A673 (cell line): ENCODE measurements at regions not wholly inside any gene's neighbourhood (a gene's known extent, or its start where the extent isn't known, plus 50 kb on each side); places are given as distances from the start of the nearest gene placed in this dataset.
A peak's percentile ranks its signal among the peaks of the same experiment; 100 is the strongest.

Experiments
- BruUV-seq: library from RNA; stranded (reverse); fragments of 400-500 nt; replicated peaks from 2 replicates; lab custom pipeline; 2021; lab: Mats Ljungman, UMichigan
- CTCF ChIA-PET: fragments of 300-600 bp; sonication (Branson Sonifier 250); formaldehyde crosslinking; loops from one replicate; lab custom pipeline; 2022; ENCODE audit warnings: antibody characterized with exemption; lab: Charles Lee
- POLR2A ChIA-PET: fragments of 300-600 bp; sonication (Branson Sonifier 250); formaldehyde crosslinking; loops from one replicate; lab custom pipeline; 2022; ENCODE audit warnings: antibody characterized with exemption; ENCODE audit not compliant: low non-redundant PET; lab: Charles Lee
- DNase-seq: peaks from one replicate; pipeline ENCODE4 v3.0.0-alpha.2; 2015; ENCODE audit warnings: low spot score
- H3K27ac ChIP-seq: fragments of 200-600 bp; sonication (generic); 2 replicates; pipeline ENCODE4 v1.5.1; 2016; ENCODE audit warnings: mixed run types, low read depth, mild to moderate bottlenecking, mixed read lengths, antibody characterized with exemption, low read length; ENCODE audit not compliant: poor library complexity, severe bottlenecking
- H3K27me3 ChIP-seq: fragments of 200-600 bp; sonication (generic); replicated peaks from 2 replicates; pipeline ENCODE4 v1.6.1; 2017; ENCODE audit warnings: mixed run types, low read depth, mild to moderate bottlenecking, mixed read lengths, antibody characterized with exemption, low read length; ENCODE audit not compliant: insufficient read depth, poor library complexity
- H3K36me3 ChIP-seq: fragments of 200-600 bp; sonication (generic); 2 replicates; pipeline ENCODE4 v1.6.1; 2016; ENCODE audit warnings: mixed run types, mild to moderate bottlenecking, mixed read lengths, antibody characterized with exemption, low read length; ENCODE audit not compliant: insufficient read depth, poor library complexity, severe bottlenecking
- H3K4me1 ChIP-seq: fragments of 200-600 bp; sonication (generic); 2 replicates; pipeline ENCODE4 v1.6.1; 2017; ENCODE audit warnings: mixed run types, mild to moderate bottlenecking, mixed read lengths, antibody characterized with exemption, low read length; ENCODE audit not compliant: insufficient read depth, poor library complexity, severe bottlenecking
- H3K4me3 ChIP-seq: fragments of 200-600 bp; sonication (generic); 2 replicates; pipeline ENCODE4 v1.5.1; 2016; ENCODE audit warnings: low read depth, mixed run types, mild to moderate bottlenecking, mixed read lengths, low read length; ENCODE audit not compliant: poor library complexity, severe bottlenecking
- H3K9me3 ChIP-seq: fragments of 200-600 bp; sonication (generic); 2 replicates; pipeline ENCODE4 v1.6.1; 2016; ENCODE audit warnings: mixed run types, low read depth, mild to moderate bottlenecking, mixed read lengths, antibody characterized with exemption, low read length; ENCODE audit not compliant: poor library complexity, severe bottlenecking
- CTCF ChIP-seq: fragments of 300-800, 200-600 bp; sonication (generic); conservative IDR thresholded peaks from 2 replicates; pipeline ENCODE4 v1.5.1; 2017; ENCODE audit warnings: low read depth, mild to moderate bottlenecking, antibody characterized with exemption, low read length, moderate library complexity, mixed read lengths
- EZH2 ChIP-seq: fragments of 200-600 bp; sonication (generic); IDR thresholded peaks from 2 replicates; pipeline ENCODE4 v1.6.1; 2017; ENCODE audit warnings: borderline replicate concordance, low read depth, mild to moderate bottlenecking, mixed read lengths, antibody characterized with exemption, low read length; ENCODE audit not compliant: poor library complexity, severe bottlenecking
- intact Hi-C: fragments of 100-400 bp; cut with micrococcal nuclease; formaldehyde crosslinking; loops from one replicate; pipeline ENCODE4 v1.10.0; 2022; ENCODE audit not compliant: unreplicated experiment

- Histone ChIP-seq H3K9me3 (no peaks in the 10 kb centered on the region), H3K27me3 (no peaks in the 10 kb centered on the region), H3K4me3 (no peak overlapping the region), H3K36me3 (no peaks in the 10 kb centered on the region), H3K27ac (no peak overlapping the region), H3K4me1 (no peaks in the 10 kb centered on the region)
- no peak for DNase-seq
- CTCF ChIA-PET: no interaction called here
- intact Hi-C loops: no loop called here
- no peak for TF ChIP-seq EZH2
- TF ChIP-seq CTCF: no peak
- POLR2A ChIA-PET: no interaction called here
- BruUV-seq: no TSS peak
Observed at GRCh38 chr5:159833088-159833487, 83.2 kb upstream of the ADRA1B start.

- no peak overlapping the region for H3K27ac ChIP-seq
Observed at GRCh38 chr5:159833846-159834245, 82.4 kb upstream of the ADRA1B start.

DNA sequence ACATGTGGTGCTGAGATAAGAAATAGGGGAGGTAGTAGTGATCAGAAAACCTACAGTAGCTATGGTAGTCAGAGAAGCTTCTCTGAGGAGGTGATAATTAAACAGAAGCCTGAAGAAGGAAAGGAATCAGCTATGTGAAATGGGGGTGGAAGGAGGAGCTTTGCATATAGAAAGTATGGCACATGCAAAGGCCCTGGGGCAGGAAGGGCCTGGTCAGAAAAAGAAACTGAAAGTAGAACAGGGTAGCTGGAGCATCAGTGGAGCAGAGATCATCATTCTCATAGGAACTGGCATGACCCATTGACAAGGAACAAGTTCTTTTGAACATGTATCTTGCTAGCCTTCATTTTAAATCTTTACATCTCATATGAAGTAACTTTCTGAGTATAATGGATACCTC, 80.7 kb upstream of the ADRA1B start:
- TF ChIP-seq EZH2: no peak
- TF ChIP-seq CTCF: no peak
- H3K27ac ChIP-seq: no peak overlapping the region
- intact Hi-C loops: no loop called here
- no peaks in the 10 kb centered on the region for H3K9me3 ChIP-seq
- no peak overlapping the region for H3K4me3 ChIP-seq
- H3K36me3 ChIP-seq: no peaks in the 10 kb centered on the region
- no peak for DNase-seq
- H3K4me1 ChIP-seq: no peaks in the 10 kb centered on the region
- peaks cover under 1% of the 10 kb centered on the region for H3K27me3 ChIP-seq
- POLR2A ChIA-PET: no interaction called here
- CTCF ChIA-PET: no interaction called here
- no TSS peak for BruUV-seq

More at GRCh38 chr5:159833846-159834245, 82.4 kb upstream of the ADRA1B start:
- no peak overlapping the region for H3K4me3 ChIP-seq
- peak; percentile 6 for DNase-seq
- H3K4me1 ChIP-seq: no peaks in the 10 kb centered on the region
- CTCF ChIA-PET: no interaction called here
- no peaks in the 10 kb centered on the region for H3K9me3 ChIP-seq
- intact Hi-C loops: no loop called here
- POLR2A ChIA-PET: no interaction called here
- H3K27me3 ChIP-seq: no peaks in the 10 kb centered on the region
- BruUV-seq: no TSS peak
- TF ChIP-seq EZH2: no peak
- TF ChIP-seq CTCF: no peak
- no peaks in the 10 kb centered on the region for H3K36me3 ChIP-seq
